Sigmoid colon (tissue), 6 donors: ENCODE measurements at regions not wholly inside any gene's neighbourhood (a gene's known extent, or its start where the extent isn't known, plus 50 kb on each side); places are given as distances from the start of the nearest gene placed in this dataset.

Experiments used
- DNase-seq: peaks from one replicate; pipeline ENCODE4 v3.0.0-alpha.2; 2019
- H3K27ac ChIP-seq, 4 donors: fragments of 200-600 bp; sonication (generic); one replicate each; pipeline ENCODE4 v1.5.1; 2016 to 2019; ENCODE audit warnings: mild to moderate bottlenecking in 1 of 4
- H3K27me3 ChIP-seq, 3 donors: fragments of 200-600 bp; sonication (generic); one replicate each; pipeline ENCODE4 v1.5.1; 2019; ENCODE audit warnings: mild to moderate bottlenecking in 1 of 3
- H3K36me3 ChIP-seq, 4 donors: fragments of 200-600 bp; sonication (generic); one replicate each; pipeline ENCODE4 v1.5.1; 2016 to 2019
- H3K4me1 ChIP-seq, 4 donors: fragments of 200-600 bp; sonication (generic); one replicate each; pipeline ENCODE4 v1.5.1; 2017 to 2019
- H3K4me3 ChIP-seq, 4 donors: fragments of 200-600 bp; sonication (generic); one replicate each; pipeline ENCODE4 v1.5.1; 2017 to 2019; ENCODE audit warnings: mild to moderate bottlenecking in 2 of 4, moderate library complexity in 1 of 4
- H3K9me3 ChIP-seq, 4 donors: fragments of 200-600 bp in 3 of 4; sonication (generic) in 3 of 4; one replicate each; pipeline versions ENCODE4 v1.5.1 to v1.6.1; 2013 to 2019
- EP300 ChIP-seq, 4 donors: sonication (generic); formaldehyde crosslinking; IDR thresholded peaks; one replicate each; pipeline ENCODE4 v1.6.1; 2017; ENCODE audit warnings: antibody characterized with exemption in 4 of 4
- POLR2A ChIP-seq, 2 donors: fragments of 450-650 bp; IDR thresholded peaks; one replicate each; pipeline ENCODE4 v1.6.1; 2016; ENCODE audit warnings: antibody characterized with exemption in 2 of 2, mild to moderate bottlenecking in 2 of 2, moderate library complexity in 2 of 2
- POLR2AphosphoS5 ChIP-seq, 4 donors: sonication (generic); formaldehyde crosslinking; IDR thresholded peaks; one replicate each; pipeline ENCODE4 v1.6.1; 2017; ENCODE audit warnings: antibody characterized with exemption in 4 of 4
- WGBS, 2 donors: extraction: QIAGEN DNeasy Blood & Tissue Kit; methylation state at CpG; one replicate each; pipeline ENCODE4 v1.1.7; 2013; 5-methylcytosine and 5-hydroxymethylcytosine counted together
- intact Hi-C: fragments of 100-400 bp; cut with DNase I; formaldehyde crosslinking; loops from one replicate; pipeline ENCODE4 v1.15.1; 2023
- TF ChIP-seq, protein P1 (sequence below), 4 experiments: fragments of 450-650 bp in 3 of 4; fragments of 200-600 bp in 1 of 4; IDR thresholded peaks; one replicate each; pipeline ENCODE4 v1.5.1; 2016 to 2019; ENCODE audit warnings: antibody characterized with exemption in 4 of 4, mild to moderate bottlenecking in 3 of 4, moderate library complexity in 2 of 4
- donor health status: healthy with polysubstance abuse.
- donor health status: healthy.

- TF ChIP-seq, protein P1, sequence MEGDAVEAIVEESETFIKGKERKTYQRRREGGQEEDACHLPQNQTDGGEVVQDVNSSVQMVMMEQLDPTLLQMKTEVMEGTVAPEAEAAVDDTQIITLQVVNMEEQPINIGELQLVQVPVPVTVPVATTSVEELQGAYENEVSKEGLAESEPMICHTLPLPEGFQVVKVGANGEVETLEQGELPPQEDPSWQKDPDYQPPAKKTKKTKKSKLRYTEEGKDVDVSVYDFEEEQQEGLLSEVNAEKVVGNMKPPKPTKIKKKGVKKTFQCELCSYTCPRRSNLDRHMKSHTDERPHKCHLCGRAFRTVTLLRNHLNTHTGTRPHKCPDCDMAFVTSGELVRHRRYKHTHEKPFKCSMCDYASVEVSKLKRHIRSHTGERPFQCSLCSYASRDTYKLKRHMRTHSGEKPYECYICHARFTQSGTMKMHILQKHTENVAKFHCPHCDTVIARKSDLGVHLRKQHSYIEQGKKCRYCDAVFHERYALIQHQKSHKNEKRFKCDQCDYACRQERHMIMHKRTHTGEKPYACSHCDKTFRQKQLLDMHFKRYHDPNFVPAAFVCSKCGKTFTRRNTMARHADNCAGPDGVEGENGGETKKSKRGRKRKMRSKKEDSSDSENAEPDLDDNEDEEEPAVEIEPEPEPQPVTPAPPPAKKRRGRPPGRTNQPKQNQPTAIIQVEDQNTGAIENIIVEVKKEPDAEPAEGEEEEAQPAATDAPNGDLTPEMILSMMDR (IDR thresholded peaks at IDR 0.05), result no peak
- TF ChIP-seq EP300 (IDR thresholded peaks at IDR 0.05) (no peak), POLR2AphosphoS5 (IDR thresholded peaks at IDR 0.05) (no peak), POLR2A (IDR thresholded peaks at IDR 0.05) (no peak)
- 63 to 72% methylated on average over 12 of the region's 12 CpGs for whole genome bisulfite sequencing, 2 donors
- intact Hi-C loops, result no loop called here
These were observed 148.5 kb downstream of the EDN3 start for GRCh38 chr20:59448851-59449444.

GRCh38 chr20:59451066-59451630, 150.7 kb downstream of the EDN3 start:
- intact Hi-C loops, result no loop called here
- peaks cover 0 to 5% (median 1%) of the 10 kb centered on the region in 4 donors for H3K4me1 ChIP-seq
- H3K27ac ChIP-seq, result no peak overlapping the region
- H3K36me3 ChIP-seq, result no peaks in the 10 kb centered on the region
- no peak for DNase-seq
- TF ChIP-seq EP300 (IDR thresholded peaks at IDR 0.05) (no peak), POLR2A (IDR thresholded peaks at IDR 0.05) (no peak), POLR2AphosphoS5 (IDR thresholded peaks at IDR 0.05) (no peak)
- TF ChIP-seq, protein P1 (IDR thresholded peaks at IDR 0.05), result no peak
- WGBS, 2 donors, result 68 to 81% methylated on average over 8 of the region's 8 CpGs
- peaks cover 0 to 39% (median 0%) of the 10 kb centered on the region in 3 donors for H3K27me3 ChIP-seq
- H3K4me3 ChIP-seq, result no peak overlapping the region
- no peaks in the 10 kb centered on the region for H3K9me3 ChIP-seq

More at GRCh38 chr20:59448851-59449444, 148.5 kb downstream of the EDN3 start:
- Histone ChIP-seq H3K27ac (no peak overlapping the region), H3K9me3 (no peaks in the 10 kb centered on the region), H3K36me3 (no peaks in the 10 kb centered on the region), H3K4me1 (no peaks in the 10 kb centered on the region), H3K27me3 (peaks cover 0 to 57% (median 3%) of the 10 kb centered on the region in 3 donors), H3K4me3 (no peak overlapping the region)
- peak; percentile 17 for DNase-seq

DNA sequence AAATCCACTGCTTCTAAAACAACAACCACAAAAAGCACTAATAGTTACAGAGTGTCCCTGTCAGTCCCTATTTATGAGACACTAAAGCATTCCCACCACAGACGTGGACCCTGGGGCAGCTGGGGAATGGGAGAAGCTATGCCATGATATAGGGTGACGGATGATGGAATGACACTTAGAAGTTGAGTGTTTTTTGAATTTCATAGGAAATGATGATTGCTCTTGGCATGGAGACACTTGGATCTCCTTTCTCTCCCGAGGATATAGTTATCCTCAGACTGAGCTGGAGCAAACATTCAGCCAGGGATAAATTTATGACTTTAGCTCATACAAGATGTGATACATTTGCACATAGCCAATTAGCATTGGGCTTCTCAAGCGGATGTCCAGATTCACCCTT, 151.2 kb downstream of the EDN3 start:
- H3K27ac ChIP-seq, result no peak overlapping the region
- no peaks in the 10 kb centered on the region for H3K36me3 ChIP-seq
- intact Hi-C loops, result no loop called here
- no peak overlapping the region for H3K4me3 ChIP-seq
- WGBS, 2 donors, result 72 to 75% methylated on average over 4 of the region's 4 CpGs
- TF ChIP-seq POLR2A (IDR thresholded peaks at IDR 0.05) (no peak), POLR2AphosphoS5 (IDR thresholded peaks at IDR 0.05) (no peak), EP300 (IDR thresholded peaks at IDR 0.05) (no peak)
- TF ChIP-seq, protein P1 (IDR thresholded peaks at IDR 0.05), result no peak
- H3K9me3 ChIP-seq, result no peaks in the 10 kb centered on the region
- H3K27me3 ChIP-seq, result peaks cover 0 to 38% (median 0%) of the 10 kb centered on the region in 3 donors
- H3K4me1 ChIP-seq, result peaks cover 0 to 5% (median 1%) of the 10 kb centered on the region in 4 donors
- no peak for DNase-seq

- DNase-seq, result no peak
- intact Hi-C loops, result no loop called here
- Histone ChIP-seq H3K36me3 (no peaks in the 10 kb centered on the region), H3K27me3 (peaks cover 0 to 31% (median 0%) of the 10 kb centered on the region in 3 donors), H3K4me3 (no peak overlapping the region), H3K27ac (no peak overlapping the region), H3K4me1 (peaks cover 0 to 5% (median 1%) of the 10 kb centered on the region in 4 donors), H3K9me3 (no peaks in the 10 kb centered on the region)
- WGBS, 2 donors, result 80 to 91% methylated on average over 13 of the region's 13 CpGs
- TF ChIP-seq EP300 (IDR thresholded peaks at IDR 0.05), result no peak
These were observed 151.5 kb upstream of the PHACTR3 start for GRCh38 chr20:59452856-59453255.

GRCh38 chr20:59453759-59454560, 150.4 kb upstream of the PHACTR3 start:
- H3K36me3 ChIP-seq, result no peaks in the 10 kb centered on the region
- peaks cover 0 to 20% (median 0%) of the 10 kb centered on the region in 3 donors for H3K27me3 ChIP-seq
- H3K9me3 ChIP-seq, result no peaks in the 10 kb centered on the region
- intact Hi-C loops, result loop anchor here (2.0 kb wide), 1 partner anchor 583 kb away; no protein-coding TSS in a partner anchor
- no peak overlapping the region for H3K27ac ChIP-seq
- peaks cover 0 to 5% (median 1%) of the 10 kb centered on the region in 4 donors for H3K4me1 ChIP-seq
- 80 to 92% methylated on average over 15 of the region's 15 CpGs for WGBS, 2 donors
- no peak for DNase-seq
- TF ChIP-seq EP300 (IDR thresholded peaks at IDR 0.05) (no peak), POLR2A (IDR thresholded peaks at IDR 0.05) (no peak), POLR2AphosphoS5 (IDR thresholded peaks at IDR 0.05) (no peak)
- TF ChIP-seq, protein P1 (IDR thresholded peaks at IDR 0.05), result no peak
- no peak overlapping the region for H3K4me3 ChIP-seq
